GM21390 (cell line): ENCODE measurements at regions not wholly inside any gene's neighbourhood (a gene's known extent, or its start where the extent isn't known, plus 50 kb on each side); places are given as distances from the start of the nearest gene placed in this dataset.

Experiments
- ATAC-seq: cut with Tn5 transposase; IDR thresholded peaks from one replicate; pipeline ENCODE4 v1.9.1; 2021; ENCODE audit not compliant: unreplicated experiment

GRCh38 chr3:148435534-148435933, 262.2 kb upstream of the AGTR1 start:
- ATAC-seq, result no peak

GRCh38 chr3:148439254-148439822, 258.4 kb upstream of the AGTR1 start:
- peak; percentile 65 for ATAC-seq

GRCh38 chr3:148441191-148441590, 256.5 kb upstream of the AGTR1 start:
- ATAC-seq, result no peak

- no peak for ATAC-seq
These were observed 246.9 kb upstream of the AGTR1 start for GRCh38 chr3:148450819-148451218.

GRCh38 chr3:148451969-148452368, 245.7 kb upstream of the AGTR1 start:
- ATAC-seq, result no peak

- no peak for ATAC-seq
These were observed 243.9 kb upstream of the AGTR1 start for GRCh38 chr3:148453781-148454191.

GRCh38 chr3:148455098-148455497, 242.6 kb upstream of the AGTR1 start:
- no peak for ATAC-seq

GRCh38 chr3:148457886-148458285, 239.8 kb upstream of the AGTR1 start:
- ATAC-seq, result no peak

- ATAC-seq, result no peak
These were observed 237.7 kb upstream of the AGTR1 start for GRCh38 chr3:148459931-148460513.

GRCh38 chr3:148460686-148461085, 237.0 kb upstream of the AGTR1 start:
- ATAC-seq, result no peak

- no peak for ATAC-seq
These were observed 233.5 kb upstream of the AGTR1 start for GRCh38 chr3:148464246-148464645.

GRCh38 chr3:148466143-148466542, 231.6 kb upstream of the AGTR1 start:
- no peak for ATAC-seq

- no peak for ATAC-seq
These were observed 230.5 kb upstream of the AGTR1 start for GRCh38 chr3:148466980-148467740.

- no peak for ATAC-seq
These were observed 220.3 kb upstream of the AGTR1 start for GRCh38 chr3:148477375-148477774.

GRCh38 chr3:148493631-148494030, 204.1 kb upstream of the AGTR1 start:
- no peak for ATAC-seq

- no peak for ATAC-seq
These were observed 203.3 kb upstream of the AGTR1 start for GRCh38 chr3:148494451-148494850.

GRCh38 chr3:148500881-148501280, 196.8 kb upstream of the AGTR1 start:
- no peak for ATAC-seq

GRCh38 chr3:148510116-148510515, 187.6 kb upstream of the AGTR1 start:
- no peak for ATAC-seq

GRCh38 chr3:148510561-148510960, 187.1 kb upstream of the AGTR1 start:
- ATAC-seq, result no peak

GRCh38 chr3:148512648-148513047, 185.1 kb upstream of the AGTR1 start:
- no peak for ATAC-seq

GRCh38 chr3:148513096-148513543, 184.6 kb upstream of the AGTR1 start:
- no peak for ATAC-seq

GRCh38 chr3:148518520-148518919, 179.2 kb upstream of the AGTR1 start:
- no peak for ATAC-seq
